ENCODE measurements at regions not wholly inside any gene's neighbourhood (a gene's known extent, or its start where the extent isn't known, plus 50 kb on each side); places are given as distances from the start of the nearest gene placed in this dataset.

GRCh38 chrX:143455046-143455445 is 62.2 kb downstream of the SPANXN3 start:
- DNase-seq: no peak
- H3K36me3 ChIP-seq (ENCODE audit: control insufficient read depth in 2 of 3, insufficient read depth in 3 of 3, low read length in 3 of 3): no peaks in the 10 kb centered on the region
- POLR2A ChIA-PET: no interaction called here
- H3K27ac ChIP-seq (ENCODE audit: low read depth, low read length): no peak overlapping the region
- H3K4me1 ChIP-seq (ENCODE audit: control insufficient read depth in 2 of 2, insufficient read depth in 2 of 2, low read length in 2 of 2): no peaks in the 10 kb centered on the region
- Mint-ChIP-seq H3K27ac (no peak overlapping the region), H3K4me3 (no peak overlapping the region), H3K4me1 (no peaks in the 10 kb centered on the region), H3K27me3 (no peaks in the 10 kb centered on the region), H3K36me3 (no peaks in the 10 kb centered on the region), H3K9me3 (peaks cover 0 to 11% (median 3%) of the 10 kb centered on the region in 11 donors)
- no peak overlapping the region for H3K4me3 ChIP-seq (ENCODE audit: low read length)
- H3K9me3 ChIP-seq (ENCODE audit: control insufficient read depth in 2 of 3, low read length in 3 of 3): no peaks in the 10 kb centered on the region
- CTCF ChIA-PET: no interaction called here
- H3K27me3 ChIP-seq (ENCODE audit: control insufficient read depth in 2 of 2, insufficient read depth in 2 of 2, low read length in 2 of 2): no peaks in the 10 kb centered on the region
- no peak for ATAC-seq
- intact Hi-C loops (cut with micrococcal nuclease): no loop called here

GRCh38 chrX:143437439-143437838 is 79.8 kb downstream of the SPANXN3 start:
- Histone ChIP-seq H3K4me1 (ENCODE audit: control insufficient read depth in 2 of 2, insufficient read depth in 2 of 2, low read length in 2 of 2) (no peaks in the 10 kb centered on the region), H3K27ac (ENCODE audit: low read depth, low read length) (no peak overlapping the region), H3K4me3 (ENCODE audit: low read length) (no peak overlapping the region), H3K36me3 (ENCODE audit: control insufficient read depth in 2 of 3, insufficient read depth in 3 of 3, low read length in 3 of 3) (no peaks in the 10 kb centered on the region), H3K27me3 (ENCODE audit: control insufficient read depth in 2 of 2, insufficient read depth in 2 of 2, low read length in 2 of 2) (no peaks in the 10 kb centered on the region), H3K9me3 (ENCODE audit: control insufficient read depth in 2 of 3, low read length in 3 of 3) (no peaks in the 10 kb centered on the region)
- Mint-ChIP-seq H3K9me3 (peaks cover 0 to 11% (median 2%) of the 10 kb centered on the region in 11 donors), H3K36me3 (no peaks in the 10 kb centered on the region), H3K4me3 (no peak overlapping the region), H3K27ac (no peak overlapping the region), H3K27me3 (no peaks in the 10 kb centered on the region), H3K4me1 (no peaks in the 10 kb centered on the region)
- CTCF ChIA-PET: no interaction called here
- ATAC-seq (no peak), DNase-seq (no peak)
- intact Hi-C loops (cut with micrococcal nuclease): no loop called here
- POLR2A ChIA-PET: no interaction called here

GRCh38 chrX:143435916-143436315 is 81.4 kb downstream of the SPANXN3 start:
- Mint-ChIP-seq H3K27ac (no peak overlapping the region), H3K4me1 (no peaks in the 10 kb centered on the region), H3K4me3 (no peak overlapping the region), H3K9me3 (peaks cover 0 to 2% (median 0%) of the 10 kb centered on the region in 11 donors), H3K27me3 (no peaks in the 10 kb centered on the region), H3K36me3 (no peaks in the 10 kb centered on the region)
- Histone ChIP-seq H3K4me3 (ENCODE audit: low read length) (no peak overlapping the region), H3K36me3 (ENCODE audit: control insufficient read depth in 2 of 3, insufficient read depth in 3 of 3, low read length in 3 of 3) (no peaks in the 10 kb centered on the region), H3K4me1 (ENCODE audit: control insufficient read depth in 2 of 2, insufficient read depth in 2 of 2, low read length in 2 of 2) (no peaks in the 10 kb centered on the region), H3K27ac (ENCODE audit: low read depth, low read length) (no peak overlapping the region), H3K9me3 (ENCODE audit: control insufficient read depth in 2 of 3, low read length in 3 of 3) (no peaks in the 10 kb centered on the region), H3K27me3 (ENCODE audit: control insufficient read depth in 2 of 2, insufficient read depth in 2 of 2, low read length in 2 of 2) (no peaks in the 10 kb centered on the region)
- ChIA-PET CTCF (no interaction called here), POLR2A (no interaction called here)
- ATAC-seq: no peak
- no peak for DNase-seq
- intact Hi-C loops (cut with micrococcal nuclease): no loop called here

GRCh38 chrX:143429811-143430210 is 87.5 kb downstream of the SPANXN3 start:
- H3K4me1 Mint-ChIP-seq: no peaks in the 10 kb centered on the region
- no peaks in the 10 kb centered on the region for H3K9me3 ChIP-seq (ENCODE audit: control insufficient read depth in 2 of 3, low read length in 3 of 3)
- H3K9me3 Mint-ChIP-seq: peaks cover 0 to 4% (median 0%) of the 10 kb centered on the region in 11 donors
- no peak overlapping the region for H3K4me3 ChIP-seq (ENCODE audit: low read length)
- POLR2A ChIA-PET: no interaction called here
- intact Hi-C loops (cut with micrococcal nuclease): no loop called here
- no peak overlapping the region for H3K27ac ChIP-seq (ENCODE audit: low read depth, low read length)
- H3K27ac Mint-ChIP-seq: no peak overlapping the region
- no peak overlapping the region for H3K4me3 Mint-ChIP-seq
- no peaks in the 10 kb centered on the region for H3K36me3 ChIP-seq (ENCODE audit: control insufficient read depth in 2 of 3, insufficient read depth in 3 of 3, low read length in 3 of 3)
- no peaks in the 10 kb centered on the region for H3K27me3 Mint-ChIP-seq
- no peaks in the 10 kb centered on the region for H3K4me1 ChIP-seq (ENCODE audit: control insufficient read depth in 2 of 2, insufficient read depth in 2 of 2, low read length in 2 of 2)
- no peaks in the 10 kb centered on the region for H3K27me3 ChIP-seq (ENCODE audit: control insufficient read depth in 2 of 2, insufficient read depth in 2 of 2, low read length in 2 of 2)
- H3K36me3 Mint-ChIP-seq: no peaks in the 10 kb centered on the region
- CTCF ChIA-PET: no interaction called here
- no peak for DNase-seq
- ATAC-seq: no peak

GRCh38 chrX:143429131-143429530 is 88.1 kb downstream of the SPANXN3 start:
- no peaks in the 10 kb centered on the region for H3K4me1 ChIP-seq (ENCODE audit: control insufficient read depth in 2 of 2, insufficient read depth in 2 of 2, low read length in 2 of 2)
- Mint-ChIP-seq H3K9me3 (peaks cover 0 to 4% (median 0%) of the 10 kb centered on the region in 11 donors), H3K4me3 (no peak overlapping the region), H3K36me3 (no peaks in the 10 kb centered on the region), H3K27me3 (no peaks in the 10 kb centered on the region), H3K4me1 (no peaks in the 10 kb centered on the region), H3K27ac (no peak overlapping the region)
- H3K36me3 ChIP-seq (ENCODE audit: control insufficient read depth in 2 of 3, insufficient read depth in 3 of 3, low read length in 3 of 3): no peaks in the 10 kb centered on the region
- H3K27me3 ChIP-seq (ENCODE audit: control insufficient read depth in 2 of 2, insufficient read depth in 2 of 2, low read length in 2 of 2): no peaks in the 10 kb centered on the region
- ATAC-seq (no peak), DNase-seq (no peak)
- no peak overlapping the region for H3K27ac ChIP-seq (ENCODE audit: low read depth, low read length)
- no peak overlapping the region for H3K4me3 ChIP-seq (ENCODE audit: low read length)
- ChIA-PET POLR2A (no interaction called here), CTCF (no interaction called here)
- intact Hi-C loops (cut with micrococcal nuclease): no loop called here
- no peaks in the 10 kb centered on the region for H3K9me3 ChIP-seq (ENCODE audit: control insufficient read depth in 2 of 3, low read length in 3 of 3)

- Histone ChIP-seq H3K27ac (ENCODE audit: low read depth, low read length) (no peak overlapping the region), H3K4me3 (ENCODE audit: low read length) (no peak overlapping the region), H3K27me3 (ENCODE audit: control insufficient read depth in 2 of 2, insufficient read depth in 2 of 2, low read length in 2 of 2) (no peaks in the 10 kb centered on the region), H3K9me3 (ENCODE audit: control insufficient read depth in 2 of 3, low read length in 3 of 3) (no peaks in the 10 kb centered on the region), H3K4me1 (ENCODE audit: control insufficient read depth in 2 of 2, insufficient read depth in 2 of 2, low read length in 2 of 2) (no peaks in the 10 kb centered on the region), H3K36me3 (ENCODE audit: control insufficient read depth in 2 of 3, insufficient read depth in 3 of 3, low read length in 3 of 3) (no peaks in the 10 kb centered on the region)
- no peaks in the 10 kb centered on the region for H3K4me1 Mint-ChIP-seq
- no peak for ATAC-seq
- no peaks in the 10 kb centered on the region for H3K27me3 Mint-ChIP-seq
- no peaks in the 10 kb centered on the region for H3K36me3 Mint-ChIP-seq
- CTCF ChIA-PET: no interaction called here
- no peak overlapping the region for H3K4me3 Mint-ChIP-seq
- POLR2A ChIA-PET: no interaction called here
- DNase-seq: no peak
- intact Hi-C loops (cut with micrococcal nuclease): no loop called here
- H3K27ac Mint-ChIP-seq: no peak overlapping the region
- H3K9me3 Mint-ChIP-seq: peaks cover 0 to 1% (median 0%) of the 10 kb centered on the region in 11 donors
Observed at GRCh38 chrX:143401160-143401559, 116.1 kb downstream of the SPANXN3 start.

GRCh38 chrX:143378851-143379250 is 138.4 kb downstream of the SPANXN3 start:
- Mint-ChIP-seq H3K4me1 (no peaks in the 10 kb centered on the region), H3K9me3 (peaks cover 2 to 17% (median 5%) of the 10 kb centered on the region in 11 donors), H3K4me3 (no peak overlapping the region), H3K27me3 (no peaks in the 10 kb centered on the region), H3K27ac (no peak overlapping the region), H3K36me3 (no peaks in the 10 kb centered on the region)
- no peaks in the 10 kb centered on the region for H3K4me1 ChIP-seq (ENCODE audit: control insufficient read depth in 2 of 2, insufficient read depth in 2 of 2, low read length in 2 of 2)
- CTCF ChIA-PET: no interaction called here
- DNase-seq (no peak), ATAC-seq (no peak)
- no peak overlapping the region for H3K27ac ChIP-seq (ENCODE audit: low read depth, low read length)
- H3K27me3 ChIP-seq (ENCODE audit: control insufficient read depth in 2 of 2, insufficient read depth in 2 of 2, low read length in 2 of 2): no peaks in the 10 kb centered on the region
- intact Hi-C loops (cut with micrococcal nuclease): no loop called here
- no peak overlapping the region for H3K4me3 ChIP-seq (ENCODE audit: low read length)
- POLR2A ChIA-PET: no interaction called here
- H3K9me3 ChIP-seq (ENCODE audit: control insufficient read depth in 2 of 3, low read length in 3 of 3): no peaks in the 10 kb centered on the region
- no peaks in the 10 kb centered on the region for H3K36me3 ChIP-seq (ENCODE audit: control insufficient read depth in 2 of 3, insufficient read depth in 3 of 3, low read length in 3 of 3)
